ENCODE measurements at regions not wholly inside any gene's neighbourhood (a gene's known extent, or its start where the extent isn't known, plus 50 kb on each side); places are given as distances from the start of the nearest gene placed in this dataset.

- no peak for TF ChIP-seq CTCF (IDR thresholded peaks at IDR 0.05)
- no peak for TF ChIP-seq POLR2A (IDR thresholded peaks at IDR 0.05)
Measured at GRCh38 chr6:149130508-149130907, 187.0 kb upstream of the TAB2 start.
